Mononuclear cell (primary cell): ENCODE measurements at regions not wholly inside any gene's neighbourhood (a gene's known extent, or its start where the extent isn't known, plus 50 kb on each side); places are given as distances from the start of the nearest gene placed in this dataset.
"Not testable (repeated sequence)": the region's sequence is repeated elsewhere in the genome, so short reads cannot be mapped to it uniquely, and the experiment has no call there.

Source experiments
- H3K27me3 ChIP-seq: 2 replicates; pipeline ENCODE4 v1.6.0; 2011; ENCODE audit warnings: low read length, control low read depth; ENCODE audit not compliant: insufficient read depth
- H3K4me1 ChIP-seq: 2 replicates; pipeline ENCODE4 v1.5.1; 2011; ENCODE audit warnings: mild to moderate bottlenecking, low read length, control low read depth; ENCODE audit not compliant: insufficient read depth
- H3K4me3 ChIP-seq: 2 replicates; pipeline ENCODE4 v1.5.1; 2011; ENCODE audit warnings: mild to moderate bottlenecking, low read length, moderate library complexity
- H3K9me3 ChIP-seq: 2 replicates; pipeline ENCODE4 v1.5.1; 2011; ENCODE audit warnings: low read depth, mild to moderate bottlenecking, control low read depth, low read length

GRCh38 chr10:33776419-33777070, 442.1 kb upstream of the NRP1 start:
- Histone ChIP-seq H3K27me3 (no peaks in the 10 kb centered on the region), H3K9me3 (no peaks in the 10 kb centered on the region), H3K4me1 (peaks cover 16% of the 10 kb centered on the region)

GRCh38 chr10:33774857-33775256, 440.4 kb upstream of the NRP1 start:
- Histone ChIP-seq H3K4me3 (no peak overlapping the region), H3K9me3 (no peaks in the 10 kb centered on the region)

More at GRCh38 chr10:33776419-33777070, 442.1 kb upstream of the NRP1 start:
- no peak overlapping the region for H3K4me3 ChIP-seq

GRCh38 chr10:33773886-33774480, 439.5 kb upstream of the NRP1 start:
- no peak overlapping the region for H3K4me3 ChIP-seq
- peaks cover 16% of the 10 kb centered on the region for H3K4me1 ChIP-seq
- no peaks in the 10 kb centered on the region for H3K27me3 ChIP-seq
- no peaks in the 10 kb centered on the region for H3K9me3 ChIP-seq

More at GRCh38 chr10:33774857-33775256, 440.4 kb upstream of the NRP1 start:
- Histone ChIP-seq H3K4me1 (peaks cover 16% of the 10 kb centered on the region), H3K27me3 (no peaks in the 10 kb centered on the region)

- Histone ChIP-seq H3K4me3 (no peak overlapping the region), H3K4me1 (peaks cover 16% of the 10 kb centered on the region), H3K9me3 (no peaks in the 10 kb centered on the region), H3K27me3 (no peaks in the 10 kb centered on the region)
These were observed 438.7 kb upstream of the NRP1 start for GRCh38 chr10:33773253-33773573.

GRCh38 chr10:33772370-33773252, 438.1 kb upstream of the NRP1 start:
- Histone ChIP-seq H3K9me3 (no peaks in the 10 kb centered on the region), H3K27me3 (no peaks in the 10 kb centered on the region), H3K4me1 (peaks cover 16% of the 10 kb centered on the region), H3K4me3 (no peak overlapping the region)

- H3K4me3 ChIP-seq = not testable (repeated sequence)
These were observed 437.4 kb upstream of the NRP1 start for GRCh38 chr10:33771856-33772255.

GRCh38 chr10:33764694-33765185, 430.3 kb upstream of the NRP1 start:
- H3K9me3 ChIP-seq = no peaks in the 10 kb centered on the region
- no peak overlapping the region for H3K4me3 ChIP-seq
- no peaks in the 10 kb centered on the region for H3K4me1 ChIP-seq
- H3K27me3 ChIP-seq = no peaks in the 10 kb centered on the region

More at GRCh38 chr10:33771856-33772255, 437.4 kb upstream of the NRP1 start:
- not testable (repeated sequence) for H3K27me3 ChIP-seq, H3K9me3 ChIP-seq
- H3K4me1 ChIP-seq = peaks cover 16% of the 10 kb centered on the region

- no peaks in the 10 kb centered on the region for H3K4me1 ChIP-seq
- H3K4me3 ChIP-seq = no peak overlapping the region
- no peaks in the 10 kb centered on the region for H3K27me3 ChIP-seq
- no peaks in the 10 kb centered on the region for H3K9me3 ChIP-seq
These were observed 425.8 kb upstream of the NRP1 start for GRCh38 chr10:33760056-33760943.

- H3K9me3 ChIP-seq = no peaks in the 10 kb centered on the region
- H3K4me1 ChIP-seq = no peaks in the 10 kb centered on the region
- H3K4me3 ChIP-seq = no peak overlapping the region
- no peaks in the 10 kb centered on the region for H3K27me3 ChIP-seq
These were observed 424.7 kb upstream of the NRP1 start for GRCh38 chr10:33759191-33759590.

GRCh38 chr10:33758299-33758698, 423.8 kb upstream of the NRP1 start:
- H3K4me3 ChIP-seq = no peak overlapping the region
- H3K27me3 ChIP-seq = no peaks in the 10 kb centered on the region
- no peaks in the 10 kb centered on the region for H3K9me3 ChIP-seq
- no peaks in the 10 kb centered on the region for H3K4me1 ChIP-seq

GRCh38 chr10:33754052-33754451, 419.6 kb upstream of the NRP1 start:
- no peaks in the 10 kb centered on the region for H3K9me3 ChIP-seq
- no peaks in the 10 kb centered on the region for H3K4me1 ChIP-seq
- no peaks in the 10 kb centered on the region for H3K27me3 ChIP-seq
- no peak overlapping the region for H3K4me3 ChIP-seq

- no peak overlapping the region for H3K4me3 ChIP-seq
- H3K27me3 ChIP-seq = no peaks in the 10 kb centered on the region
- no peaks in the 10 kb centered on the region for H3K4me1 ChIP-seq
- H3K9me3 ChIP-seq = no peaks in the 10 kb centered on the region
These were observed 418.9 kb upstream of the NRP1 start for GRCh38 chr10:33753389-33753788.

- Histone ChIP-seq H3K4me3 (no peak overlapping the region), H3K4me1 (no peaks in the 10 kb centered on the region), H3K27me3 (no peaks in the 10 kb centered on the region), H3K9me3 (no peaks in the 10 kb centered on the region)
These were observed 415.3 kb upstream of the NRP1 start for GRCh38 chr10:33749790-33750189.

GRCh38 chr10:33749067-33749735, 414.7 kb upstream of the NRP1 start:
- Histone ChIP-seq H3K27me3 (no peaks in the 10 kb centered on the region), H3K9me3 (no peaks in the 10 kb centered on the region), H3K4me3 (no peak overlapping the region), H3K4me1 (no peaks in the 10 kb centered on the region)
